Stimulated activated CD4-positive, alpha-beta T cell treated with anti-CD3 and anti-CD28 coated beads, Interleukin-1b, Interleukin-23, amount 100 ng/mL, for 1 hour (primary cell): ENCODE measurements at regions not wholly inside any gene's neighbourhood (a gene's known extent, or its start where the extent isn't known, plus 50 kb on each side); places are given as distances from the start of the nearest gene placed in this dataset.

Source experiments
- DNase-seq, 2 donors: peaks; one replicate each; pipeline ENCODE4 v3.0.0-alpha.2; 2020; ENCODE audit warnings: low read depth in 2 of 2

- DNase-seq: no peak
Measured at GRCh38 chr5:5953584-5954274, 424.6 kb downstream of the MED10 start.

DNA sequence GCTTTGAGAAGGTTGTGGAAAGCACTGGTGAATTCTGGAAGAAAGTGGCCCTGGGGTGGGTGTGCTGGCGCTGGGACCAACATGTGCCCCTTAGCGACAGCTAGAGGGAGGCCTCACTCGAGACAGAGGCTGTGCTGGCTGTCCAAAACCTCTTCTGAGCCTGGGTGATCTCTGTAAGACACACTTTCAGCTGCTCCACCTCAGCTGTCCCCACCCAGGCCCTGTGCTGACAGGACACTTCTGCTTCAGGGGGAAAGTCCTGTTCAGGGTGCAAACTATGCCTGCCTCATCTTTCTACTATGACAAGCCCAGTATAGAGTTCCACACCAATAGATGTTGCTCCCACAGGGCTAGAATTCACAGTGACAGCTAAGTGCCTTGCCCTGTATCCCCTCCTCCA lies 426.4 kb downstream of the MED10 start:
- DNase-seq: no peak

DNA sequence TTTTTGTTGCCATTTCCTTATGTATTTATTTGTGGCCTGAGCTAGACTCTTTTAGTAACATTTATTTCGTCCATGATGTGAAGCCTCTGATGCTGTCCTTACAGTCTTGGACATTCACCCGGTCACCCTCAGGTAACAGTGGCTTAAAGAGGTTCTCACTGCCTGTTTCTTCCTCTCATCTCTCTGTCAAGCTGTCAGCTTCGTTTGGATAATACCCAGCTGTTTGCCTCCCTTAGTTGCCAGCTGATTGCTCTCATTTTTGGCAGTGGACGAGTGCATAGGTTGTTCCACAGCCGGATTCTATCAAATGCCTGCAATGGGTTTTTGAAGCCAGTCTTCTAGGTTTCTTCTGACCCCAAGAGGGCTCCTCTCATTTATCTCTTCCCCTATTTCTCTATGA lies 427.7 kb downstream of the MED10 start:
- no peak for DNase-seq

DNA sequence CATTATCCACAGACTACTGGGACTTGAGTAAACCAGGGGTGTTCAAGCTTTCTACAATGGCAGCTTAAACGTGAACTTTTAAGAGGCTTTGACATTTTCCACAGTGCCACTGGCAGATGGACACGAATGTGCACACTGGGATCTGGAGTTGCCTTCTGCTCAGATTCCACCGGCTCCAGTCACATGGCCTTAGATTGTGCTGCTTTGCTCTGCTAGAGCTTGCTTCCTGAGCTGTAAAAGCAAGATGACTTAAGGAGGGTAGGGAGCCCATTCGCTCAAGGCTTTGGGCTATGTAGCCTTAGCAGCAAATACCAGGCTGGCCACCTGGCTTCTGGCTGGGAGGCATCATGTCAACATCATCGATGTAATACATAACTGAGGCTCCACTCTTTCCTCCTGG lies 436.9 kb downstream of the MED10 start:
- DNase-seq: no peak

DNA sequence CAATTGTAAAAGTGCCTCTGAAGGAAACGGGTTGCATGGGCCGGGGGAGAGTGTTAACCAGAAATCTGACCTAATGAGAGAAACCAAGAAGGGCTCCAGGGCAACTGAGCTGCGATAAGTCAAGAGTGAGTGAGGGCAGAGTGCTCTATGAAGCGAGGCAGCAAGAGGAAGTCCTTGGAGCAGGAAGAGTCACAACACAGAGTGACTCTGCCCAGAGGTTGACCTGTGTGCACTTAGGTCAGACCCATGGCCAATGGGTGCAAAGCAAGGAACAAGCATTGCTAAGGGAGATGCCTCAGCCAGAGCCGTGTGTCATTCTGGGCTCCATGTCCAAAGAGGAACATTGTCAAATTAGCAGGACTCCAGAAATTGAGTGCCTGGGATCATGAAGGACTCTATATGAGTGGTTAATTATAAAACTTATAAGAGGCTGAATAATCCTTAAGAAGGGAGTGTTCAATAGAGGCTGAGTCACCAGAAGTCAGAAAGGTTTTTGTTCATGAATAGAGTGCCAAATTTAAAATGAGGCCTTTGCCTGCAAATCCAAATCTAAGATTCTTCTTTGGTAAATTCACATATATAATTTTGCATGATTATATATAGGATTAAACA lies 438.5 kb downstream of the MED10 start:
- no peak for DNase-seq

- no peak for DNase-seq
Measured at GRCh38 chr5:5933651-5934050, 444.7 kb downstream of the MED10 start.

DNA sequence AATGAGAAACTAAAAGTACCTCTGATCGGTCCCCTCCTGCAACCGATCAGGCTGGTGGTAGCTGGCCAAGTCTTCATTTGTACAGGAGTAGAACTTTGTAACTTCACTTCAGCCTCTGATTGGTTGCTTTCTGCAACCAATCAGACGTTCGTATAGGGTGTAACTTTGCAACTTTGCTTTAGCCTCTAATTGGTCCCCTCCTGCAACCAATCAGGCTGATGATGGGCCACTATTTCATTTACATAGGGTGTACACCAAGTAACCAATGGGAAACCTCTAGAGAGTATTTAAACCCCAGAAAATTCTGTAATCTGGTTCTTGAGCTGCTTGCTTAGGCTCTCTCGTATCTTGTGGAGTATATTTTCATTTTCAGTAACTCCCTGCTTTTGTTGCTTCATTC lies 445.5 kb downstream of the MED10 start:
- DNase-seq: no peak

DNA sequence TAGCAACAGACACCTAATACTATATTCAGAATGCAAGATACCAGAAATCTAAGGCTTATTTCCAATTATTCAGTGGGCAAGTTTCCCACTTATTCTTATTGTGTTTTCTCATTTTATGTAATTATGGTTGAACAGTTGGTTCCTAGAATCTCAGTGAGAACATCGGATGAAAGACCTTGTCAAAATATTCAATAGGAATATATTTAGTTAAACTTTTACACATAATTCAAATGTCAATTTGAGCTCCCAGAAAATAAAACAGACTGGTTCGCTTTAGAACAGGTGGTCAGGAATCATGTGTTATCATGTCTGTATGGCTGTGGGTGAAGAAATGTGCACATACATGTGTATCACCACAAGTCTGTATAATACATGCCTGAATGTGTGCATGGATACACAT lies 447.8 kb downstream of the MED10 start:
- DNase-seq: no peak

DNA sequence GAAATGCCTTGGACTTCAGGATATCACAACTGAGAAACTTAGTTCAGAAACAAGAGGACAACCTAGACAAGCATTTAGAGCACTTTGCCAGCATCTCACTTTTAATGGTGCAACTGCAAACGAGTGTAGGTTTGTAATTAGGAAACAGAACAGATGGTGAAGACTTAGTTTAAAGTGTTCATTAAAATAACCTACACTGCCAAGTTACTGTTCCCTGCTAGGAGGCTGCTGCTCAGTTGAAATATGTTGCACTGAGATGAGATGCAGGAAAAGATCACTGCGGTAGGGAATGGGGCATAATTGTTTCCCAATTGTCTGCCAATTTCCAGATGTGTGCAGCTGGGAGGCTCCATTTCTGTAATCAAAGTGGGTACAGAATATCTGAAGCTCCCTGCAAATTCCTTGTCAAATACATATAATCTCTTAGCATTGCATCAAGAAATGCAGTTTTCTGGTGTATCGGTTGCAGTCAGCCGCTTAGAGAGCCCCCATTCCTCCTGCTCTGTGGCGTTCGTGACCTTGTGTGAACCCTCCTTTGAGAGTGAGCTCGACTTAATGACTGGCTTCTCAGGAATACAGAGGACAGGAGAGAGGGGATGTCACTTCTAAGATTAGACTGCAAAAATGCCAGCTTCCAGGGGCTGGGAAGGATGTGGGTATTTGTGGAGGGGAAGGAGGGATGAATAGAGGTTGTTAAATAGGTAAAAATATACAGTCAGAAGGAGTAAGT lies 448.9 kb downstream of the MED10 start:
- DNase-seq: no peak

DNA sequence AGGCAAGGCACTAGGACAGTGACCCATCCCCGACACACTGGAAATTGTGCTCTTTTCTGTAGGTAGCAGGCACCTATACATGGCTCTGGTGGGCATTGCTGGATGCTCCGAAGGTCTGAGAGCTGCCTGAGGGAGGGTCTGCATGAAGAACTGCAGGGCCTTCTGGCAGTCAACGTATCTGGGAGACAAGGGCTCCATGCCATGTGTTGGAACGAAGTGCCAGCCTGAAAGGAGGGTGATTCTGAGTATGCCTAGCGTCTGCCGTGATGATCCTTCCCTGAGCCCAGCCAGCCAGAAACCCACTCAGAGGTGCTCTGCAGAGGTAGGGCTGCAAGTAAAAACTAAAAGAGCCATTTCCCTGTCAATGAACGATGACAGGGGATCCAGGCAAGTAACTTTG lies 453.2 kb downstream of the MED10 start:
- no peak for DNase-seq

DNA sequence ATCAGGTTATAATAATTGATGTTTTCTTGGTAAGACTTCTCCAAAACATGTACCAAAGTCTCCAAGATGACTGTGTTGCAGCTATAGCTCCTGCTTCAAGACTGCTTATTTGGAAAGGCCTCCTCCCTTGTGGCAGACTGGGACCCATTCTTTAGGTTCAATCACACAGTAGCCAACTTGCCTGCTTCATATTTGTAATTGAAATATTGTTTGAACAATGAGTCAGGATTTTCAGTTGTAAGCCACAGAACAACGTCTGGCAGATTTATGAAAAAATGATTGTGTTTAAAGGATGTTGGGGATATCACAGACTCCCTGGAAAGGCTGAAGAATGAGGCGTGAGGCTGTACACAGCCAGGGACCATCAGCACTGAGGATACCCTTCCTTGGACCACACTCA lies 458.9 kb downstream of the MED10 start:
- DNase-seq: no peak

- no peak for DNase-seq
Measured at GRCh38 chr5:5906778-5907177, 471.6 kb downstream of the MED10 start.

GRCh38 chr5:5905186-5905585 lies 473.2 kb downstream of the MED10 start:
- no peak for DNase-seq

DNA sequence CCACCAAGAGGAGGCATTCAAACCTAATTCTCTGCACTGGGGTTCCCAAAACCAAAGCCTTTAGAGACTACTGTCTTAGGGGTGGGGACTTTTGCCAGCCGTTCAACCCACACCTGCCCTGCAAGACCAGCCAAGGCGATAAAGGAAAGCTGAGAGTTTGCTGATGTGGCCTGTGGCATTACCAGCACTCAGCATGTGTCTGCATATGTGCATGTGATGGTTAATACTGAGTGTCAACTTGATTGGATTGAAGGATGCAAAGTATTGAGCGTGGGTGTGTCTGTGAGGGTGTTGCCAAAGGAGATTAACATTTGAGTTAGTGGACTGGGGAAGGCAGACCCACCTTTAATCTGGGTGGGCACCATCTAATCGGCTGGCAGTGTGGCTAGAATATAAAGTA lies 474.2 kb downstream of the MED10 start:
- no peak for DNase-seq

GRCh38 chr5:5902678-5903646 lies 475.4 kb downstream of the MED10 start:
- DNase-seq: no peak

DNA sequence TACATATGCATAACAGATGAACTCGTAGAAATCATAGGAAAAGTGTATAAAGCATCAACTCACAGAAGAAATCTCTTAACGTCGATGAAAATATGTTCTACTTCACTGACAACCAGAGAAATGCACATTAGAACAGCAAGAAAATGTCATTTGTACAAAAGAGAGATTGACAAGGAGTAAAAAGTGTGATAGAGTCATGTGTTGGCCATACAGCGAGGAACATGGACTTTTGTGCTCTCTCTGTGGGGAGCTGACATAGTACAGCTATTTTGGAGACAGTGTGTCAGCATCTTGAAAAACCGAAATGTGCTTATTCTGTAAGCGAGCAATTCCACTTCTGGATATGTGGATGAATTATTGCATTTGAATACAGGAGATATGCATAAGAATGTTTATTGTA lies 477.9 kb downstream of the ICE1 start:
- no peak for DNase-seq

- DNase-seq: no peak
Measured at GRCh38 chr5:5899716-5900115, 477.2 kb downstream of the ICE1 start.

- no peak for DNase-seq
Measured at GRCh38 chr5:5888284-5888683, 465.8 kb downstream of the ICE1 start.

GRCh38 chr5:5887833-5888232 lies 465.4 kb downstream of the ICE1 start:
- DNase-seq: no peak

DNA sequence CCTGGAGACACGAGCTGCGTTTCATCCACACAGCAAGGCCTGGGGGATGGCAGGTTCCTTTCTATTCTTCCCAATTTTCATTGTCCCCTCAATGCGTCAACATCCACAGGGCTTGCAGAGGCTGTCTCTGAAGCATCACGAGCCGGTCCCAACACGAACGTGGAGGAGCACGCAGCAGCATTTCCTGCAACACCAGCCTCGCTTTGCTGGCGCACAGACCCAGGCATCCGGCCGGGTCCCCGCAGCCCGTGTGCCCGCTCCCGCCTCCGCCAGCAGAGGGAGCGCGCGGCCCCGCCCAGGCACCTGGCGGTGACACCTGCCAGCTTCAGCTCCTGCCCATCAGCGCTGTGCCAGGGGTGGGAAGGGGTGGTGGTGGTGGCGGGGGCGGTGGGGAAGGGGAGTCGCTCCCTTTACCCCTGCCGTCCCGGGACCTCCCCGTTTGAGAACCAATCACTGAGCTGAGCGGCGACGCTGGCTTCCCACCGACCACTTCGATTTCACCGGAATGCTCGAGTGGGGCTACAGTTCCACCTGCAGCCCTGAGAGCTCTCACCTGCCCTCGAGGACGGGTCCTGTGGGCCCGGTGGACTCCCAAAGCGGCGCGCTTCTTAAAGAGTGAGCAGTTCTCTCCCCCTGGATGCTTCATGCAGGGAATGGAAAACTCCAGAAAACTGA lies 464.5 kb downstream of the ICE1 start:
- DNase-seq: peak in 1 of 2 donors; percentile 3

DNA sequence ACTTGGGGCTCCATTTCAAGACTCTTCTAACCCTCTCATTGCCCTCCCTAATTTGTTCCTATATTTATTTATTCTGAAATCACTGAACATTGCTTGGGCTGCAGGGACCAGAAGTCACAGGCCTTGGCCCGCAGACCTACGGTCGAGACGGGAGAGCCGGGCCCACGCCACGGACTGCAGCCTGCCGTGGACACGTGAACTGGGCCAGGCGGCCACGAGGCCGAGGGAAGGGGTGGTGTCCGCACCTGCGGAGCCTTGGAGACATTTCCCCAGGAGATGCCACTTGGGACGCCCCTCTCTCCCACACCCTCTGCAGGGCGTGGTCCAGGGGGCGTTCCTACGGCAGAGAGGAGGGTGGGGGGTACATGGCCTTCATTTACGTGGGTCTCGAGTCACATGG lies 463.9 kb downstream of the ICE1 start:
- no peak for DNase-seq
